ENCODE measurements at regions not wholly inside any gene's neighbourhood (a gene's known extent, or its start where the extent isn't known, plus 50 kb on each side); places are given as distances from the start of the nearest gene placed in this dataset.

DNA sequence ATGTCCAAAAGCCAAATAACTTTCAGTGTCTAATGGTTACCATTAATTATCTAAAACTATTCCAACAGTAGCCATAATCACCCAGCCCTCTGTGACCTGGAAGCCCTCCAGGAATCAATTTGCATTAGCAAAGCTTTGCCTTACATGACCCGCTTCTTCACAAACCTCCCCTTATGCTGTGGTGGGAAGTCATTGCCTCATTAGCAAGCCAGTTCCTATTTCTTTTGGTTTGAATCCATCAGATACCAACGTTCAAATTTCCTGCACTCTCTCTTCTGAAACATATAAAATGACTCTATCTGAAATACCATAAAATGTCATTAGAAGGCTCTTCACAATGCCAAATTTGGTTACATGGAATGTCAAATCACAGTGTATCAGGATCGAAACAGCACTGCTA is 268.3 kb upstream of the PRKD1 start:
- no peak for TF ChIP-seq CTCF (IDR thresholded peaks at IDR 0.05)
- no peak for TF ChIP-seq POLR2A (IDR thresholded peaks at IDR 0.05)

Data from lower leg skin (tissue), 3 donors.